ENCODE measurements at regions not wholly inside any gene's neighbourhood (a gene's known extent, or its start where the extent isn't known, plus 50 kb on each side); places are given as distances from the start of the nearest gene placed in this dataset.

- DNase-seq (ENCODE audit: low read depth in 2 of 2): no peak
Observed at GRCh38 chr1:58862728-58863385, 79.0 kb upstream of the JUN start.

DNA sequence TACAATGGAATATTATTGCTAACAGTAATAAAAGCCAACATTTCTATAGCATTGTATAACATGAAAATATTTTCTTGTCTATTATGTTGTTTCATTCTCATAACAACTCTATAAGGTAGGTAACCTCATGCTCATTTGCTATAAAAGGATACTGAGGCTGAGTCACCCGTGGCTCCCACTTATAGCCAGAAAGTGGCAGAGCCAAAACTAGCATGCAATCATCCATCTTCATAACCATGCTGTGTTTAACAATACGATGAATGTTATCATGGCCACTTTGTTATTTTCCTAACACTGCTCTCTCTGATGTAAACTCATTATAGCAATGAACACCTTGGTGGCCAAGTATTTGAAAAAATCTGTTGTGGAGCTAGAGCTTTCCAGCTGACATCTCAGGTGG is 80.8 kb upstream of the JUN start:
- DNase-seq (ENCODE audit: low read depth in 2 of 2): no peak

GRCh38 chr1:58866578-58866977 is 82.7 kb upstream of the JUN start:
- no peak for DNase-seq (ENCODE audit: low read depth in 2 of 2)

DNA sequence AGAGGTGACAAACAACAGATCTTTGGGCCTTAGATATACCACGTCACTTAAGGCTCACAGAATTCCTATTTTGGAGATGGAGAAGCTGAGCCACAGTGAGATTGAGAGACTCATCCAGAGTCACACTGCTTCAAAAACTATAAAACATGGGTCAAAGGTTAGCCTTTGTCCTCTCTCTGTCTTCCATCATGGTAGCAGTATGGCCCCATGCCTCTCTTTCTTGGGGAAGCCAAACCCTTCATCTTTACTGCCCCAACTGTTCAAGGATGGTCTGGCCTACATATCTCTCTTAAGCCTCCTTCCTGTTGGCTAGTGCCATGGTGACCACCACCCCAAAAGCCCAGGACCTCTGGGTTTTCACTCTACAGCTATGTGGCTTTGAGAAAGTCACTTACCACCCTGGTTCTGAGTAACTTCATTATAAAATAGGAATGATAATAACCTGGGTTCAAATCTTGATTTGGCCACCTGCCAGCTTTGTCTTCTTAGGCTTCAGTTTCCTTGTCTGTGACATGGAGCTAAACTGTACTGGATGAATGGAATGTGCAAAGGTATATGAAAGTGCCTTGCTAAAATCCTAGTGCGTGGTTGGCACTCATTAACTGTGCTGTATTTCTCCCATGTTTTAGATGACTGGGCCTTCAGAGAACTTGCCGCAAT is 85.9 kb upstream of the JUN start:
- no peak for DNase-seq (ENCODE audit: low read depth in 2 of 2)

GRCh38 chr1:58870298-58870676 is 86.4 kb upstream of the JUN start:
- DNase-seq (ENCODE audit: low read depth in 2 of 2): no peak

DNA sequence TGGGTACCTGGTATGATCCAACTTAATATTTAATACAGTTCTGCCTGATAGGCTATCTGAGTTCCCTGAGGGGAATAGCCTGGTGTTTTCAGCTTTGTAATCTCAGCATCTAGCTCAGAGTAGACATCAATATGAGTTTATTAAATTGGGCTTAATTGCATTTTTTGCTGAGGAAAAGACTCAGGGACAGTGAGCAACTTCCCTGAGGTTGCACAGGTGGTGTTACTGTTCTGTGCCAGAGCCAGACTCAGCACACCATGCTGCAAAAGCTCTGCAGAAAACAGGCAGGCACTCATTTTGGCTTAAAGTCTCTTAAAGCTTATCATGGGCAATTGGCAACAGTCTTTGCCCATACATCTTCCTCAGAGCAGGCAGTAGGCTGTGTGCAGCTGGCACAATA is 90.5 kb upstream of the JUN start:
- DNase-seq (ENCODE audit: low read depth in 2 of 2): no peak

DNA sequence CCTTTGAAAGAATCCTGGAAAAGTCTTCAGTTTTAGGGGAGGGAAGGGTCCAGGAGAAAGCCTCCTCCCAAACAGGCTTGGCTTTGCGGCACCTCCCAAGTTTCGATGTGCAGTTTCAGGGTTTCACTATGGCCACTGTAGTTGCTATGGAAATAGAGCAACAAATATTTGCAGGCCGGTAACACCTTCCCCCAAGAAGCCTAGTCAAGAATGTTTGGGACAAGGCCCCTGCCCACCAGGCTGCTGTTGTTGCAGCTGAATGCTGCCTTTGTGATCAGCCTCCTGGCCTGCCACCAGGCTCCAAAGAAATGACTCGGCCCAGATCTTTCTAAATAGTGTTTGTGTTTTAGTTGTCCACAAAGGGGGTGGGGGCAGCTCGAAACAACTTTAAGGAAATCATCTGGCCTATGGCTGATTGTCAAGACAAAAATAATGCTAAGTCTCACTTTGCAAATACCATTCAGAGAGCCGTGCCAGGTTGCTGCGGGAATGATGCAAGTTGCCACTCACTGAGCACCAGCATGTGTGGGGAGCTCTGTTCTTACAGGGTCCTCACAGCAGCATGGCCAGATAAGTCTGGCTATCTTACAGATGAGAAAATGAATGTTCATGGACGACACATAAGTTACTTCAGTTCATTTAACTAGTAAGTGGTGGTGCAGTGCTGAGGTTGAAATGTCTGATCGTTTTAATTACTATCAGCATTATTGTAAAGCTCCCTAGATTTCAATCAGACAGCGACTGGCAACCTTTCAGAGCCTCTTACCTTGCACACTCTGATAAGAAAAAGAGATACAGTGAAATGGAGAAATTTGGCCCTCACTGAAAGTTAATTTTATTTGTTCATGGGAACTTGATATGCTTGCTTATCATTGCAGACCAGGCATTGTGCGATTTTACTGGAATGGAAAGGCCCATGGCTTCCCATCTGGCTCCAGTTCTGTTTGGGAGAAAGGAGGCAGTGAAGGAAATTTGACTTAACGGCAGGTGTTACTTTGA is 91.2 kb upstream of the JUN start:
- DNase-seq (ENCODE audit: low read depth in 2 of 2): no peak

GRCh38 chr1:58879464-58879863 is 95.6 kb upstream of the JUN start:
- no peak for DNase-seq (ENCODE audit: low read depth in 2 of 2)

DNA sequence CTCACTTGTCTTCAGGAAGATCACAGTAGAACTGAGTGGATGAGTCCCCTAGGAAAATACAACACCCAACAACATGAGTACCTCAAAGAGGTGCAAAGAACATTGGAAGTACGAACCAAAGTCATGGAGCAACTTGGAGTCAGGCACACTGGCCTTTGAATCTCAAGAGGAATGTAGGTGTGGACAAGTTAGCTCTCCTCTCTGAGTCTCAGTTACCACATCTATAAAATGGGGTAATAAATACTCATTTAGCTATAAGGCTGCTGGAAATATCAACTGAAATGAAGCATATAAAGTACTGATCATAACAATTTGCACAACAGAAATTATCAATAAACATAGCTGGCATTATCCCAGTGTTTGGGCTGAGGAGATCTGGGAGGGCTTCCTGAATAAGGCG is 96.7 kb upstream of the JUN start:
- DNase-seq (ENCODE audit: low read depth in 2 of 2): no peak

DNA sequence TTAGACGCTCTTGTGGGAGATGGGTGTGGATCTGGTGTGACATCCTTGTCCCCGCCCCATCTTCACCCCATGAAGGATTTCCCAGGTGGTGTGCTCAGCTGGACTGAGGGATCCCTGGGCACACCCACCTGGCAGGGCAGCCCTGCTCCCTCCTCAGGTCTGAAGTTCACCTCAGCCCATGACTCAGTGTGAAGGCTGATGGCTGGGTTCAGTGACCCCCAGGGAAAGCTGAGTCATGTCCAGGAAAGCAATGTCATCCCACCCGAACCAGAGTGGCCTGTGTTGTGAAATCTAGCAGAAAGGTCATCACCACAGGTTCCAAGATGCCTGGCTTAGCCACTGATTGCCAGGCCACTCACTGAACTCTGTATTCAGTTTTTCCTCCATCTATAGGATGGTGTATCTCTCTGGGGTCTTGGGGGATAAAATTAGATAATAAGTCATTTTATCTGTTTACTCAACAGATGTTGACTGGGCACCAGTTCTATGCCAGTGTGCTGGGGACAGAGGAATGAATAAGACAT is 97.7 kb upstream of the JUN start:
- no peak for DNase-seq (ENCODE audit: low read depth in 2 of 2)

- DNase-seq (ENCODE audit: low read depth in 2 of 2): no peak
Observed at GRCh38 chr1:58882322-58882948, 98.6 kb upstream of the JUN start.

DNA sequence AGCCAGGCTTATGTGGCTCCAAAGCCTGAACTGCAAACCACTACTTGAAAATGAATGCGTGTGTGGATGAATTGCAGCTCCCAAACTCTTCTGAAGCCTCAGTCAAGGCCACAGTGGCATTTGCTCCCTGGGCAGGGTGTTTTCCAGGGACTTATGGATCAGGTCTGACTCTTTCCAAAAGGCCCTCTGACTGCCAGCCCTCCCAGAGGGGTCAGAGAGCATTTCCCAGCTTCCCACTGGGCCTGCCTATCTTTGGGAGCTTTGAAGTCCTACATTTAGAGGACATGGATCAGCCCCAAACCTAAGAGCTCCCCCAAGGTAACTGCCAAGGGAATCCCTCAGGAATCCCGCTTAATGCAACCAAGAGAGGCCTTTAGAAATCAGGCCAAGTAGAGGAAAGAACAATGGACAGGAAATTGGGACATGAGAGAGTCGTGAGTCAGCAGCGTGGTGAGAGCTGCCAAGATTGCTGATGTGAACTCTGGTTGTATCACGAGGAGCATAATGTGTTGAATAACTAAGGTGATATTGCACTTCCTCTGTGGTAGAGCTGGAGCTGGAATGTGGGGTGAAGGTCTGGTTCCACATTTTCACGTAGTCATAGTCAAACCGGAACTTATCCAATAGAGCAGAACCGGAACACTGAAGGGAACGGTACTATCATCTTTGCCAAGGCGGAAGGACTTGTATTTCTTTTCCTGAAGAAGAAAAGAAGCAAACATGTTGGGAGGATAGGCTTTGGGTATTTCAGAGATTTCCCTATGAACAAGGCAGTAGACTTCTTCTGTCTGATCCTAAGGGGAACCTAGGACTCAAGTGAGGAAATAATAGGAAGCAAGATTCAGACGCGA is 99.4 kb upstream of the JUN start:
- no peak for DNase-seq (ENCODE audit: low read depth in 2 of 2)

GRCh38 chr1:58883888-58884482 is 100.1 kb upstream of the JUN start:
- no peak for DNase-seq (ENCODE audit: low read depth in 2 of 2)

GRCh38 chr1:58884706-58885661 is 101.1 kb upstream of the JUN start:
- no peak for DNase-seq (ENCODE audit: low read depth in 2 of 2)

GRCh38 chr1:58885998-58886397 is 102.2 kb upstream of the JUN start:
- no peak for DNase-seq (ENCODE audit: low read depth in 2 of 2)

- no peak for DNase-seq (ENCODE audit: low read depth in 2 of 2)
Observed at GRCh38 chr1:58886611-58887010, 102.8 kb upstream of the JUN start.

- no peak for DNase-seq (ENCODE audit: low read depth in 2 of 2)
Observed at GRCh38 chr1:58887059-58887458, 103.2 kb upstream of the JUN start.

DNA sequence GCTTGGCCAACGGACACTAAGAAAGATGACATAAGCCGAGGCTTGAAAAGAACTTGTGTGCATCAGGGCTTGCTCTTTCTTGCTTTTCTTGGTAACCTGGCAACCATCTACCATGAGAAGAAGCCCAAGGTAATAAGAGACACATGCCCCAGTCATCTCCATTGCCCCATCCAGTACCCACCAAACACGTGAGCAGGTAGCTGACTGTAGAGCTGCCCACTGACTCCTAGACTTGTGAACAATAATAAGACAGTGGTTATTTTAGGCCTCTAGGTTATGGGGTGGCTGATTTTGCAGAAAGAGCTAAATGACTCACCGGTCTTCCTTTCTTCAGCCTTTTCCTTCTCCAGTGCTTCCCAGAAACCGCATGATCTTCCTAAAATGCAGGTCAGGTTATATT is 105.0 kb upstream of the JUN start:
- DNase-seq (ENCODE audit: low read depth in 2 of 2): no peak

DNA sequence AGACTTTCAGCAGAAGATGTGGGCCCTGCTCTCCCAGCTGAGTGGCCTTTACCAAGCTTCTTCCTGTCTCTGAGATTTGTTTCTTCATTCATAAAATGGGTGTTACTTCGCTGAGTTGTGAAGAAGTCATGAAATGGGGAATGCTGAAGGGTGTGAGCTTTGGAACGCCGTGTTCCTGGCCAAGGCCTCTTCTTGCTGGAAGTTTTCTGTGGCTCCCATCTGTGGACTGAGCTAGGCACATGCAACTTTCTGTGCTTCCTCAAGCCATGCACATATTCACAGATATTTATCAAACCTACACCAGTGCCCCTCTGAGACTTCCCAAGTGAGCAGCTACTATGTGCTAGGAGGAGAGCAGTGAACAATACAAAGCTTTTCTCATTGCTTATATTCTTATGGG is 106.3 kb upstream of the JUN start:
- no peak for DNase-seq (ENCODE audit: low read depth in 2 of 2)

Measured in stimulated activated CD8-positive, alpha-beta memory T cell treated with anti-CD3 and anti-CD28 coated beads, Interleukin-15, amount 100 ng/mL, for 48 hours (primary cell).